ENCODE measurements at regions not wholly inside any gene's neighbourhood (a gene's known extent, or its start where the extent isn't known, plus 50 kb on each side); places are given as distances from the start of the nearest gene placed in this dataset.
"Not testable (repeated sequence)": the region's sequence is repeated elsewhere in the genome, so short reads cannot be mapped to it uniquely, and the experiment has no call there.

- Mint-ChIP-seq H3K4me3 (no peak overlapping the region), H3K9me3 (no peaks in the 10 kb centered on the region), H3K4me1 (0 out of 2 replicates have a peak, but pooled peaks cover 3% of the 10 kb centered on the region), H3K27ac (no peak overlapping the region), H3K27me3 (ENCODE audit: low read depth) (no peaks in the 10 kb centered on the region), H3K36me3 (no peaks in the 10 kb centered on the region)
- ChIA-PET CTCF (no interaction called here), POLR2A (no interaction called here)
- TF ChIP-seq, protein P1, sequence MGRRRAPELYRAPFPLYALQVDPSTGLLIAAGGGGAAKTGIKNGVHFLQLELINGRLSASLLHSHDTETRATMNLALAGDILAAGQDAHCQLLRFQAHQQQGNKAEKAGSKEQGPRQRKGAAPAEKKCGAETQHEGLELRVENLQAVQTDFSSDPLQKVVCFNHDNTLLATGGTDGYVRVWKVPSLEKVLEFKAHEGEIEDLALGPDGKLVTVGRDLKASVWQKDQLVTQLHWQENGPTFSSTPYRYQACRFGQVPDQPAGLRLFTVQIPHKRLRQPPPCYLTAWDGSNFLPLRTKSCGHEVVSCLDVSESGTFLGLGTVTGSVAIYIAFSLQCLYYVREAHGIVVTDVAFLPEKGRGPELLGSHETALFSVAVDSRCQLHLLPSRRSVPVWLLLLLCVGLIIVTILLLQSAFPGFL (CRISPR knock-in tag; IDR thresholded peaks at IDR 0.05; ENCODE audit: borderline replicate concordance): no peak
- TF ChIP-seq, protein P2, sequence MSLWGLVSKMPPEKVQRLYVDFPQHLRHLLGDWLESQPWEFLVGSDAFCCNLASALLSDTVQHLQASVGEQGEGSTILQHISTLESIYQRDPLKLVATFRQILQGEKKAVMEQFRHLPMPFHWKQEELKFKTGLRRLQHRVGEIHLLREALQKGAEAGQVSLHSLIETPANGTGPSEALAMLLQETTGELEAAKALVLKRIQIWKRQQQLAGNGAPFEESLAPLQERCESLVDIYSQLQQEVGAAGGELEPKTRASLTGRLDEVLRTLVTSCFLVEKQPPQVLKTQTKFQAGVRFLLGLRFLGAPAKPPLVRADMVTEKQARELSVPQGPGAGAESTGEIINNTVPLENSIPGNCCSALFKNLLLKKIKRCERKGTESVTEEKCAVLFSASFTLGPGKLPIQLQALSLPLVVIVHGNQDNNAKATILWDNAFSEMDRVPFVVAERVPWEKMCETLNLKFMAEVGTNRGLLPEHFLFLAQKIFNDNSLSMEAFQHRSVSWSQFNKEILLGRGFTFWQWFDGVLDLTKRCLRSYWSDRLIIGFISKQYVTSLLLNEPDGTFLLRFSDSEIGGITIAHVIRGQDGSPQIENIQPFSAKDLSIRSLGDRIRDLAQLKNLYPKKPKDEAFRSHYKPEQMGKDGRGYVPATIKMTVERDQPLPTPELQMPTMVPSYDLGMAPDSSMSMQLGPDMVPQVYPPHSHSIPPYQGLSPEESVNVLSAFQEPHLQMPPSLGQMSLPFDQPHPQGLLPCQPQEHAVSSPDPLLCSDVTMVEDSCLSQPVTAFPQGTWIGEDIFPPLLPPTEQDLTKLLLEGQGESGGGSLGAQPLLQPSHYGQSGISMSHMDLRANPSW (CRISPR knock-in tag; conservative IDR thresholded peaks at IDR 0.05; ENCODE audit: low read depth): no peak
- TF ChIP-seq ZNF396 (CRISPR knock-in tag; IDR thresholded peaks at IDR 0.05; ENCODE audit: borderline replicate concordance) (no peak), MAX (CRISPR knock-in tag; IDR thresholded peaks at IDR 0.05) (no peak), ZNF138 (CRISPR knock-in tag; conservative IDR thresholded peaks at IDR 0.05) (no peak), CBFB (CRISPR knock-in tag; IDR thresholded peaks at IDR 0.05; ENCODE audit: low read depth) (no peak), ZNF671 (CRISPR knock-in tag; IDR thresholded peaks at IDR 0.05) (no peak)
- DNase-seq (ENCODE audit: low spot score) (no peak), ATAC-seq (no peak)
These were observed 68.7 kb upstream of the SLC1A3 start for GRCh38 chr5:36537724-36538123.

DNA sequence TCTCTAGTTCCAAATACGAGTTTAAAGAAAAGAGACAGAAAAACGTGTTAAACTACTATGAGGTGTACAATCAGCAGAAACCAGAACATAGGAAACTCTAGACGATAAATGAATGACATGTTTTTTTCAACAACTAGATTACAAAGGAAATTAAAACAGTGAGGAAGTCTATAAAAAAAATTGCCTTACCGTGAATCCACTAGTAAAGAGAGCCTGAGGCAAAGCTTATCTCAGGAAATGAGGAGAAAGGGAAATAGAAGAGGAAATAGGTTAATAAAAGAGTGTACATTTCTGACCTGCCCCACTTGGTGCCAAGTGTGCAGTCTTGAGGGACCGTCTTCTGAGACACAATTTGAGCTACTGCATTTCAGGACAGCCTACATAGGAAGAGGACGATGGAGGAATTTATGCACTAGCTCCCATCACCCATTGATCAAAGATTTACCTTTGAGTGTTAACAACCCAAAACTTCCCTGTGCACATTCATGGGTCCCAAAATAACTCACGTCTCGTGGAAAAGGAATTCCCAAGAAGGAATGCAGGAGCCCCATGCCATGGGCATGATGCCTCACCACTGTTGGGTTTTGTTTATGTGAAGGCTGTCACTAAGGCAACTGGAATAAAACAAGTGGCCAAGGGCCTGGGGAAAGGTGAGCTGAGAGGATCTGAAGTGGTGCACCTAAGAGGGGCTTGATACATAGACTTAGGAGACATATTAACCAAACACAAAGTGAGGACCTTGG is 53.6 kb upstream of the SLC1A3 start:
- Mint-ChIP-seq H3K4me3 (no peak overlapping the region), H3K27me3 (ENCODE audit: low read depth) (no peaks in the 10 kb centered on the region), H3K4me1 (no peaks in the 10 kb centered on the region), H3K9me3 (peaks cover 28% of the 10 kb centered on the region), H3K36me3 (no peaks in the 10 kb centered on the region), H3K27ac (no peak overlapping the region)
- peak; percentile 43 for ATAC-seq
- ChIA-PET CTCF (no interaction called here), POLR2A (no interaction called here)
- no peak for DNase-seq (ENCODE audit: low spot score)
- no peak for TF ChIP-seq JAZF1 (CRISPR knock-in tag; IDR thresholded peaks at IDR 0.05)
- TF ChIP-seq RELA (CRISPR knock-in tag; IDR thresholded peaks at IDR 0.05; ENCODE audit: borderline replicate concordance): no peak
- no peak for TF ChIP-seq SMAD4 (CRISPR knock-in tag; IDR thresholded peaks at IDR 0.05)
- TF ChIP-seq SOX15 (CRISPR knock-in tag; IDR thresholded peaks at IDR 0.05): no peak
- TF ChIP-seq CREB1 (CRISPR knock-in tag; IDR thresholded peaks at IDR 0.05): no peak
- no peak for TF ChIP-seq ZNF423 (CRISPR knock-in tag; IDR thresholded peaks at IDR 0.05)
- TF ChIP-seq SP1 (CRISPR knock-in tag; conservative IDR thresholded peaks at IDR 0.05): no peak

DNA sequence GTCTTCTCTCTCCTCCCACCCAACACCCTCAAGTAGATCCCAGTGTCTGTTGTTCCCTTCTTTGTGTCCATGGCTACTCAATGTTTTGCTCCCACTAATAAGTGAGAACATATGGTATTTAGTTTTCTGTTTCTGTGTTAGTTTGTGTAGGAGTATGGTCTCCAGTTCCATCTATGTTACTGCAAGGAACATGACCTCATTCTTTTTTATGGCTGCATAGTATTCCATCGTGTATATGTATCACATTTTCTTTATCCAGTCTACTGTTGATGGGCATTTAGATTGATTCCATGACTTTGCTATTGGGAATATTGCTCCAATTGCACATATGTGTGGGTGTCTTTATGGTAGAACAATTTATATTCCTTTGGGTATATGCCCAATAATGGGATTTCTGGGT is 51.4 kb upstream of the SLC1A3 start:
- H3K36me3 Mint-ChIP-seq; H3K27ac Mint-ChIP-seq; H3K27me3 Mint-ChIP-seq (ENCODE audit: low read depth); ATAC-seq; H3K4me1 Mint-ChIP-seq; POLR2A ChIA-PET; DNase-seq (ENCODE audit: low spot score); H3K4me3 Mint-ChIP-seq: not testable (repeated sequence)
- peaks cover 28% of the 10 kb centered on the region for H3K9me3 Mint-ChIP-seq
- CTCF ChIA-PET: interaction anchor here (1.5 kb wide), 1 partner anchor 135 kb away, joined by 3 read pairs; no protein-coding TSS in a partner anchor
